ENCODE measurements at regions not wholly inside any gene's neighbourhood (a gene's known extent, or its start where the extent isn't known, plus 50 kb on each side); places are given as distances from the start of the nearest gene placed in this dataset.

DNA sequence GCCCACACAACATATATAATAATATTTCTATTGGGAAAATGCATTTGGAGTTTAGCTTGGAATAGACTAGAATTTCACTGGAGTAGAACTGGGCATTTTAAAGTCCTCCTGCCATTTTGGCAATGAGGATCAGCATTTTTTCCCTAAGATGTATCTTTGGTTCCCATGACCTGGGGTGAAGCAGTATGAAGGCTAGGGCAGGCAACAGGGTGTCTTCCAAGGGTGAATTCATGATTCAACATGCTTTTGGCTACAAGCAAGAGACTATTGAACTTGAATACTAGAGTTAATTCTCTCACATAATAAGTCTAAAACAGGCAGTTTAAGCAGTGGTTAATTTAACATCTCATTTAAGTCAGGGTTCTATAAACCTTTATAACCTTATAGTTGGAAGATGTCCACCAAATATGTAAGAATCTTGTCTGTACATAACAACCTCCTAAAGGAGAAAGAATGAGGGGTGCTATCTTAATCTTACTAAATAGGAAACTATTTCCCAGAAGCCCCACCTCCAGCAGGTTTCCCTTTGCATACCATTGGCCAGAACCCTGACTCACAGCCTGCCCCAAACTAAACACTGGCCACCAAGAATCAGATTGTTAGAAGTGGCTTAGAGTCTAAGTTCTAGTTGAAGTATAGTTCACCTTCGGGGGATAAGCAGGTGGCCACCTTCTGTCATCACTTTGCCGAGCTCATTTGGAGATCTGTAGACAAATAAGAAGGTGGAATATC lies 96.0 kb upstream of the PRPS1L1 start:
- Histone ChIP-seq H2AFZ (ENCODE audit: low read depth, low read length) (no peak overlapping the region), H3K27me3 (ENCODE audit: insufficient read depth, low read length) (no peaks in the 10 kb centered on the region), H3K4me3 (ENCODE audit: low read length) (no peak overlapping the region), H3K36me3 (ENCODE audit: insufficient read depth, low read length) (no peaks in the 10 kb centered on the region), H3K9me3 (ENCODE audit: low read length) (no peaks in the 10 kb centered on the region), H3K4me1 (ENCODE audit: insufficient read depth, low read length) (peaks cover 3% of the 10 kb centered on the region)

DNA sequence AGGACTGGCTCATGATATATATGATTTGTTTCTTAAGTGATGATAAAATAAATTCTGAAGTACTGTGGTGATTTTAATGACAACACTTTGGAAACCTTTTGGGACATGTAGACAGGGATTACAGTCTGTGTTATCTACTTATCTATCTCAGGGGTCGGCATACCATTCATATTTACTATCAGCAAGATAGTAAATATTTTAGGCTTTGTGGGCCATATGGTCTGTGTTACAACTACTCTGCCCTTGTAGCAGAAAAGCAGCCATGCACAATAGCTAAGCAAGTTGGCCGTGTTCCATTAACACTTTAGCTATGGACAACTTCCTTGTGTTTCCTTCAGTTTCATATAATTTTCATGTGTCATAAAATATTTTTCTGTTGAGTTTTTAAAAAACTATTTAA lies 97.8 kb upstream of the PRPS1L1 start:
- no peaks in the 10 kb centered on the region for H3K27me3 ChIP-seq (ENCODE audit: insufficient read depth, low read length)
- peaks cover under 1% of the 10 kb centered on the region for H3K4me1 ChIP-seq (ENCODE audit: insufficient read depth, low read length)
- H3K9me3 ChIP-seq (ENCODE audit: low read length) = no peaks in the 10 kb centered on the region
- H3K4me3 ChIP-seq (ENCODE audit: low read length) = no peak overlapping the region
- no peak overlapping the region for H2AFZ ChIP-seq (ENCODE audit: low read depth, low read length)
- no peaks in the 10 kb centered on the region for H3K36me3 ChIP-seq (ENCODE audit: insufficient read depth, low read length)

DNA sequence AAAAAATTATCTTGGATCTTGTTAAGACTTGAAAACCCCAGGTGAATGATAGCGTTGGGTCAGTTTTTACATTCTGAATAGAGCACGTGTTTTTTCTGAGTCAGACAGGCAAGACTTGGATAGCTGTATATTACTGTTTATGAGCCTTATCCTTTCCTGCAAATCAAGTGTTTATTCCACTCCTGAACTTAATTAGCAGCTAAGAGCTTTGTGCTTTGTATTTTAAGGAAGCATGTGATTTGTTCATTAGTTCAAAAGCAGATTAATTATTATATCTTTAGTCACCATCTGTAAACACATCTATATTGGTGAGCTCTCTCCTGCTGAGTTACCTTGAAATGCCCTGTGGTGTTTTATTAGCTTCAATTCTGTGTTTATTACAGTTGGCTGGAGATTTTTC lies 98.6 kb upstream of the PRPS1L1 start:
- H3K4me1 ChIP-seq (ENCODE audit: insufficient read depth, low read length) = no peaks in the 10 kb centered on the region
- no peak overlapping the region for H3K4me3 ChIP-seq (ENCODE audit: low read length)
- H2AFZ ChIP-seq (ENCODE audit: low read depth, low read length) = no peak overlapping the region
- H3K27me3 ChIP-seq (ENCODE audit: insufficient read depth, low read length) = no peaks in the 10 kb centered on the region
- no peaks in the 10 kb centered on the region for H3K36me3 ChIP-seq (ENCODE audit: insufficient read depth, low read length)
- no peaks in the 10 kb centered on the region for H3K9me3 ChIP-seq (ENCODE audit: low read length)

DNA sequence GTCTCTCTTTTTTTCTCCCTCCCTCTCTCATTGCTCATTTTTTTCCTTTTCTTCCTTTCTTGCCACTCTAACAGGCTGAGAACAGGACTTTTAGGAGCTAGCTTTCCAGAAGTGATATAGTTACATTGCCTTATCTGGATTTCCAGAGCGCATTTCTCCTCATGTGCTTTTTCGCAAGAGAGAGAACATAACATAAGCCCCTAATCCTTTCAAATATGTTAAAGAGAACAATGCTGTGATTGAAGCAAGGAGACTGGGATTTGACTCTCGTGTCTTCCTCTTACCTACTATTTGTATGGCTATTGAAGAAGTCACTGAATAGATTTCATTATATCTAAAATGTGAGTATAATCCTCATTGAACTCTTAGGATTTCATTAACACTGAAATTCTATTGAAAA lies 101.2 kb upstream of the PRPS1L1 start:
- Histone ChIP-seq H3K4me1 (ENCODE audit: insufficient read depth, low read length) (no peaks in the 10 kb centered on the region), H3K27me3 (ENCODE audit: insufficient read depth, low read length) (no peaks in the 10 kb centered on the region), H2AFZ (ENCODE audit: low read depth, low read length) (no peak overlapping the region), H3K4me3 (ENCODE audit: low read length) (no peak overlapping the region), H3K9me3 (ENCODE audit: low read length) (no peaks in the 10 kb centered on the region), H3K36me3 (ENCODE audit: insufficient read depth, low read length) (no peaks in the 10 kb centered on the region)

DNA sequence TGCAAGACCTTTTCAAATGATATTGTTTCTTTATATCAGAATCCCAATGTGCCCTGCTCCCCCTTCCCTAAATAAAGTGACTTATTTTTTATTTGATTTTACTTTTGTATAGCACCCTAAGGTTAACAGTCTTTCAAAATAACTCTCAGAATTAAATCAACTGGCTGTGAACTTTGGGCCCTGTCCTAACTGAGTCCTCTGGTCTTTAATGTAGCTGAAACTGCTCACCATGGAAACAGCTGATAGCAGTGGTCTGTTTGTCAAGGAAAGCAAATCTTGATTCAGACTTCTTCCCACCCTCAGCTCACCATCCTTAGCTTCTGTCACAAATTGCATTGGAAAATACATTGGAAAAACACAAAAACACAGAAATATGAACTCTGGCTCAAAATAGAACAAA lies 105.2 kb upstream of the PRPS1L1 start:
- Histone ChIP-seq H3K4me3 (ENCODE audit: low read length) (no peak overlapping the region), H3K27me3 (ENCODE audit: insufficient read depth, low read length) (no peaks in the 10 kb centered on the region), H3K4me1 (ENCODE audit: insufficient read depth, low read length) (no peaks in the 10 kb centered on the region), H3K36me3 (ENCODE audit: insufficient read depth, low read length) (no peaks in the 10 kb centered on the region), H2AFZ (ENCODE audit: low read depth, low read length) (no peak overlapping the region), H3K9me3 (ENCODE audit: low read length) (no peaks in the 10 kb centered on the region)

DNA sequence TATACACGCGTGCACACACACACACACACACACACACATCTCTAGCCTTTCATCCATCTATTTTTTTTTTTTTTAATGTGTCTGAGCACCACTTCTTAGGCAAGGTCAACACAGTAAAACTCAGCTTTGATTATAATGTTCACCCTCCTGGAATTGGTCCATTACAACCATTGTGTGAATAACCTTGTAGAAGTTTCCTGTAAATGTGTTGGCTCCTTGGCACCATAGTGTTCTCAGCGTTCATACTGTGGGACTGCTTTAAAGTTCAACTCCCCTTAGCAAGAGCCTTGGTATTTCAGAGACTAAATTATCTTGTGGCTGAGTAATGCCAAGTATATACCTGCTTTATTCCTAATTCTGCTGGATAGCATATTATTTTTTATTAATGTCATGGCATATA lies 106.3 kb upstream of the PRPS1L1 start:
- H3K4me3 ChIP-seq (ENCODE audit: low read length) = no peak overlapping the region
- H3K36me3 ChIP-seq (ENCODE audit: insufficient read depth, low read length) = no peaks in the 10 kb centered on the region
- no peaks in the 10 kb centered on the region for H3K9me3 ChIP-seq (ENCODE audit: low read length)
- no peaks in the 10 kb centered on the region for H3K27me3 ChIP-seq (ENCODE audit: insufficient read depth, low read length)
- no peak overlapping the region for H2AFZ ChIP-seq (ENCODE audit: low read depth, low read length)
- no peaks in the 10 kb centered on the region for H3K4me1 ChIP-seq (ENCODE audit: insufficient read depth, low read length)

DNA sequence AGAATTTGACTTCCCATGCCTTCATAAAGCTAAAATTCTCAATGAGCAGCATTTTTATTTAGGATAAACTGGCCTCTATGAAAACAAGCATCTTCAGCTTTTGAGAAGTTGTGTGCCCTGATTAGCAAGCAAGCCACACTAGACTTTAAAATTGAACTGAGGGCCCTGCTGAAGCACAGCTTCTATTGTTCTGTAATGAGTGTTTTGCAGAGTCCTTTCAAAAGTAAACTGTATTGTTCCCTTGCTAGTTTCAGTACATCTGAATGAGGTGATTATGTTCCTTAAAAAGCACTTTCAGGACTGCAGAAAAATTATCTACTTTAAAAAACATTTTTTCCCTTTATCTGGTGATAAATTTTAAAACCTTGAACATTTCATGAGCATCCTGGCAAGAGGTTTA lies 113.3 kb upstream of the PRPS1L1 start:
- H3K36me3 ChIP-seq (ENCODE audit: insufficient read depth, low read length) = no peaks in the 10 kb centered on the region

DNA sequence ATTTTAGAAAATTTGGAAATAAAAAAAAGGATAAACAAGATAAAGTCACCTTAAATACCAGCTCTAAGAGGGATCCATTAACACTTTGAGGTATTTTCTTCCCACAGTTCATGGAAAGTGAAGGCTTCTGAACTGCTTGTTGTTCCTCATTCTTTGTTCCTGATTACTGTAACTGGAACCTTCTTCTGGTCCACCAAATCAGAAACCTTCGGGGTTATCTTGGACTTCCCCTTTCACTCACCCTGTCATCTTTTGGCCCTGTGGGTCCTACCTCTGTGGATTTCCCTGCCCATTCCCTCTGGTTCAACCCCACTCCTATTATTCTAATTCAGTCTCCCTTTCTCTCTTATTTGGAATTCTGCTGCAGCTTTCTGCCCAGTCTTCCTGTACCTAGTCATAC lies 116.5 kb upstream of the PRPS1L1 start:
- Histone ChIP-seq H3K4me1 (ENCODE audit: insufficient read depth, low read length) (peaks cover 6% of the 10 kb centered on the region), H3K9me3 (ENCODE audit: low read length) (no peaks in the 10 kb centered on the region), H2AFZ (ENCODE audit: low read depth, low read length) (no peak overlapping the region), H3K27me3 (ENCODE audit: insufficient read depth, low read length) (no peaks in the 10 kb centered on the region), H3K4me3 (ENCODE audit: low read length) (no peak overlapping the region), H3K36me3 (ENCODE audit: insufficient read depth, low read length) (no peaks in the 10 kb centered on the region)

More for the DNA sequence above, 113.3 kb upstream of the PRPS1L1 start:
- Histone ChIP-seq H3K4me1 (ENCODE audit: insufficient read depth, low read length) (peaks cover 6% of the 10 kb centered on the region), H2AFZ (ENCODE audit: low read depth, low read length) (no peak overlapping the region), H3K27me3 (ENCODE audit: insufficient read depth, low read length) (no peaks in the 10 kb centered on the region), H3K4me3 (ENCODE audit: low read length) (no peak overlapping the region), H3K9me3 (ENCODE audit: low read length) (no peaks in the 10 kb centered on the region)

DNA sequence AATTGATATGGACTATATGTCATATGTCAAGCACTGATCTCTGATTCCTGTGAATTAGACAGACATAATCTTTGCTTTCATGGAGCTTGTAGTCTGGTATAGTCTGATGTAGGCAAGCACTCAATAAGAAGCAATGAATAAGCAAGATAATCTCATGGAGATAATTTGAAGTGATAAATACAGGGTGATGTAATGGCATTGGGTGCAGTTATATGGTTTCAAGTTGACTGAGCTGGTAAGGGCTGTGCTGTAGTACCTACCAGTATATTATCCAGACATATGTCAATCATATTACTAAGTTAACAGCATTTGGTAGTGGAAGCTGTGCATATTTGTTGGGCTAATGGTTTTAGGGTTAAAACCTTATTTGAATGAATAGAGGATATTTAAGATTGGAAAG lies 117.5 kb upstream of the PRPS1L1 start:
- Histone ChIP-seq H3K27me3 (ENCODE audit: insufficient read depth, low read length) (no peaks in the 10 kb centered on the region), H3K4me3 (ENCODE audit: low read length) (no peak overlapping the region), H2AFZ (ENCODE audit: low read depth, low read length) (no peak overlapping the region), H3K9me3 (ENCODE audit: low read length) (no peaks in the 10 kb centered on the region), H3K36me3 (ENCODE audit: insufficient read depth, low read length) (no peaks in the 10 kb centered on the region), H3K4me1 (ENCODE audit: insufficient read depth, low read length) (peaks cover 6% of the 10 kb centered on the region)

DNA sequence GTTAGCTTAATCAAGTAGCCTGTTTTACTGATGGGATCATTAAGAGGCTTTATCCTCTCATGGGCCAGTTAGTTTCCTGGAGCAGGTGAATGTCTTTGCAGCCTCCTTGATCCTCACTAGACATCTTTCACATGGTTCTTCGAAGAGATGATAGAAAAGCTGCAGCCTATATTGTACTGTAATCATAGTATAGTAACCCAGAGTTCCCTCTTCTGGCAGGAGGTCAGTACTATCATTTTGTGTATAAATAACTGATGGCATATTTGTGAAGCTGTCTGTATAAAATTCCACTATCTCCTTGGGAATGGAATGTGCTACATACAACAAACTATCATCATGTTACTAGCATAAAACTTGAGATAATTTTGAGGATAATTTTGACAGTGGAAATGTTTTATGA lies 123.8 kb upstream of the PRPS1L1 start:
- H3K27me3 ChIP-seq (ENCODE audit: insufficient read depth, low read length) = no peaks in the 10 kb centered on the region
- no peaks in the 10 kb centered on the region for H3K4me1 ChIP-seq (ENCODE audit: insufficient read depth, low read length)
- no peak overlapping the region for H2AFZ ChIP-seq (ENCODE audit: low read depth, low read length)
- H3K36me3 ChIP-seq (ENCODE audit: insufficient read depth, low read length) = no peaks in the 10 kb centered on the region
- no peaks in the 10 kb centered on the region for H3K9me3 ChIP-seq (ENCODE audit: low read length)
- no peak overlapping the region for H3K4me3 ChIP-seq (ENCODE audit: low read length)

DNA sequence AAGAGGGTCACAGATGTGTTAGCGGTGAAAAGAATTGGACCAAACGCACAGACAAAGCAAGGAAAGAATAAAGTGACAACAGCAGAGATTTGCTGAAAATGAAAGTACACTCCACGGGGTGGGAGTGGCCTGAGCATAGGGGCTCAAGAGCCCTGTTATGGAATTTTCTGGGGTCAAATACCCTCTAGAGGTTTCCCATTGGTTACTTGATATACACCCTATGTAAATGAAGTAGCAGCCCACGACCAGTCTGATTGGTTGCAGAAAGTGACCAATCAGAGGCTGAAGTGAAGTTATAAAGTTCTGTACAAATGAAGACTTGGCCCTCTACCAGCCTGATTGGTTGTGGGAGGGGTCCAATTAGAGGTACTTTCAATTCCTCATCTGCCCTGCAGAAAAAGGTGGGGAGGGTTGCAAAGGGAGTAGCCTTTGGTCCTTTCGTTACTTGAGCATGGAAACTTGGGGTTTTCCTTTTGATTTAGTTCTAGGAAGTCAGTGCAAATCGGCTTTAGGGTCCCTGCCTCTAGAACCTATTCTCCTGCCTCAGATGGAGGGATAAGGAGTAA lies 125.6 kb upstream of the PRPS1L1 start:
- Histone ChIP-seq H3K4me3 (ENCODE audit: low read length) (no peak overlapping the region), H2AFZ (ENCODE audit: low read depth, low read length) (no peak overlapping the region), H3K4me1 (ENCODE audit: insufficient read depth, low read length) (no peaks in the 10 kb centered on the region), H3K27me3 (ENCODE audit: insufficient read depth, low read length) (no peaks in the 10 kb centered on the region), H3K9me3 (ENCODE audit: low read length) (no peaks in the 10 kb centered on the region), H3K36me3 (ENCODE audit: insufficient read depth, low read length) (no peaks in the 10 kb centered on the region)

DNA sequence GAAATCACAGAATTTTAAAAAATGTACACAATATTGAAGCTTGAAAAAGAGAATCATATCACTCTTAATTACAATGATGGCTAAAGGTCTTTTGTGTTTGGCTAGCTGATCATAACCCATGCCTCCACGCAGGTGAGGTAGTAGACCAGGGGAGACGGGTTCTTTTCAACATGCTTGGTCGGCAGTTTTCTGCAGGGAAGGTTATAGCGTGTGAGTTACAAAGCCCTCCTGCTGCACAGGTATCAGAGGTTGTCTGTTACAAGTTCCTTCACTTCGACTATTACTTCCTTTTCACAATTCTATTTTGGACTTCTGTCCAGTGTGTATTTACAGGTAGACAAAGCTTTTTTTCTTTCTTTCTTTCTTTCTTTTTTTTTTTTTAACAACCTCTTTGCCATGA lies 127.1 kb upstream of the PRPS1L1 start:
- Histone ChIP-seq H3K4me3 (ENCODE audit: low read length) (no peak overlapping the region), H3K36me3 (ENCODE audit: insufficient read depth, low read length) (no peaks in the 10 kb centered on the region), H3K9me3 (ENCODE audit: low read length) (no peaks in the 10 kb centered on the region), H3K27me3 (ENCODE audit: insufficient read depth, low read length) (no peaks in the 10 kb centered on the region), H2AFZ (ENCODE audit: low read depth, low read length) (no peak overlapping the region), H3K4me1 (ENCODE audit: insufficient read depth, low read length) (no peaks in the 10 kb centered on the region)

DNA sequence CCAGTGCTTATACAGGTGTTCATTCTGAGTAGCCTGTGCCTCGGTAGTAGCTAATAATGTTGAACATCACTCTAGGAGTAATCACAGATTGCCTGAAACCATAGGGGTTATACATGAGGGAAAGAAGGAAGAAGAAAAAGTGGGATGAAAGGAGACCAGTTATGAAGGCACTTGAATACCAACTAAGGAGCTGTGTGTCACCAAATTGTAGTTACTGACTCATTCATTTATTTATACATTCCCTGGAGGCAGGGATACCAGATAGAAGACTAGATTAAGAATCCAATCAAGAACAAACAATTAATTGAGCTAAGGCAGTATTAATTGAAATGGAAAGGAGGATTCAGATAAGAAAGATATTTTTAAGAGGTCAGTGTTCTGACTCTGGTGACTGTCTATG lies 129.6 kb upstream of the PRPS1L1 start:
- no peaks in the 10 kb centered on the region for H3K27me3 ChIP-seq (ENCODE audit: insufficient read depth, low read length)

DNA sequence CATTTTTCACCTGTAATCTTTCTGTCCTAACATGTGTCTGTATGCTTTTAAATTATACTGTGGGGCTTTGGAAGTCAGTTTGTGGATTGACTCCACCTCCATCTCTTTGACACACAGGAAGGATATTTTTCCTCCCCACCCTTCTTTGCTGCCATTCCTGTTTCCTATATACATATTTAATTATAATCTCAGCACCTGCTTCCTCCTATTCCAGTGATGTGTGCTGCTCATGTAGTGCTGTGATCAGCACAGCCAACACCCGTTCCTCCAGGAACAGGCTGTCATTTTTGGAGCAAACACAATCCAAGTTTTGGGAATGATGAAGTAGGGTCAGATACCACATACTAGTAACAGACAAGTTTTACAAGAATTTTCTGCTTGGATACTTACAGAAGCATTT lies 135.0 kb upstream of the PRPS1L1 start:
- no peaks in the 10 kb centered on the region for H3K9me3 ChIP-seq (ENCODE audit: low read length)
- H3K4me1 ChIP-seq (ENCODE audit: insufficient read depth, low read length) = no peaks in the 10 kb centered on the region
- H3K27me3 ChIP-seq (ENCODE audit: insufficient read depth, low read length) = no peaks in the 10 kb centered on the region
- no peak overlapping the region for H2AFZ ChIP-seq (ENCODE audit: low read depth, low read length)
- no peaks in the 10 kb centered on the region for H3K36me3 ChIP-seq (ENCODE audit: insufficient read depth, low read length)
- no peak overlapping the region for H3K4me3 ChIP-seq (ENCODE audit: low read length)

More for the DNA sequence above, 129.6 kb upstream of the PRPS1L1 start:
- H2AFZ ChIP-seq (ENCODE audit: low read depth, low read length) = no peak overlapping the region
- no peaks in the 10 kb centered on the region for H3K9me3 ChIP-seq (ENCODE audit: low read length)
- H3K4me3 ChIP-seq (ENCODE audit: low read length) = no peak overlapping the region
- H3K4me1 ChIP-seq (ENCODE audit: insufficient read depth, low read length) = no peaks in the 10 kb centered on the region
- H3K36me3 ChIP-seq (ENCODE audit: insufficient read depth, low read length) = no peaks in the 10 kb centered on the region
